ENCODE measurements at regions not wholly inside any gene's neighbourhood (a gene's known extent, or its start where the extent isn't known, plus 50 kb on each side); places are given as distances from the start of the nearest gene placed in this dataset.

DNA sequence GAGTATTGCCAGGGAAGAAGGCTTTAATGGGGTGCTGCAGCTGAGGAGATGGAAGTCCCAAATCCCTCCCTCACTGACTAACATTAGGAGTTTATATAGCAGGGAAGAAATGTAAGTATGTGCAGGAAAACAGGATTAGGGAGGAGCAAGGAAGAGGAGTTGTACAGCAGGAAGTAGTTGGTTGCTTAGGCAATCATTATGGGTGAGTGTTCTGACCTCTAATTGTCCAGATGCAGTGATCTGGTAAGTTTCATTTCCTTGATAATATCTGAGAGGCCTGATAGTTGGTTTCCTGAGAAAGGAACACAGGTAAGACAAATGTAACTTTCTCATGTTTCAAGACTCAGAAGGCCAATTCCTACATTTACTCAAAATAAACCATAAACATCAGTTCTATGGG, 331.9 kb upstream of the GULP1 start:
- H3K27ac ChIP-seq (ENCODE audit: low read depth, low read length, severe bottlenecking): no peak overlapping the region
- no peaks in the 10 kb centered on the region for H3K9me3 ChIP-seq (ENCODE audit: control insufficient read depth, low read length)
- no peaks in the 10 kb centered on the region for H3K4me1 ChIP-seq (ENCODE audit: control insufficient read depth, insufficient read depth, low read length, poor library complexity, severe bottlenecking)
- no peaks in the 10 kb centered on the region for H3K36me3 ChIP-seq (ENCODE audit: control insufficient read depth, insufficient read depth, low read length)
- no peak overlapping the region for H3K4me3 ChIP-seq (ENCODE audit: extremely low read depth, insufficient read depth, low read length, poor library complexity, severe bottlenecking)

DNA sequence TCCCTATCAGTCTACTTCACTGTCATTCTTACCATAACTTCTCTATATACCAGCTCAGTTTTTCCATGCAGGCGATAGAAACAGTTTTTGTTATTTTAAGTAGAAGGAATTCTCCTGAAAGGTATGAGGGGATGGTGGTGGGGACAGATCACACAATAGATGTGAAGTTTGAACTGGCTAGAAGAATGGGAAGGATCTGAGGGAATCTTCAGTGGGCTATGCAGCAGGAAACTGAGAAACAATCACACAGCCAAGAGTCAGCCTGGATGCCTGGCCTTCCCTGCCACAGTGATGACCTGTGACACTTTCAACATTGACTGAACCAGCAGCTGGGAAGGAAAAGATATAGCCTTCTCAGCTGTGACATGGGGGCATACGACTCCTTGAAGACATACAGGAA, 329.1 kb upstream of the GULP1 start:
- Histone ChIP-seq H3K9me3 (ENCODE audit: control insufficient read depth, low read length) (no peaks in the 10 kb centered on the region), H3K36me3 (ENCODE audit: control insufficient read depth, insufficient read depth, low read length) (no peaks in the 10 kb centered on the region), H3K27ac (ENCODE audit: low read depth, low read length, severe bottlenecking) (no peak overlapping the region), H3K4me1 (ENCODE audit: control insufficient read depth, insufficient read depth, low read length, poor library complexity, severe bottlenecking) (no peaks in the 10 kb centered on the region), H3K4me3 (ENCODE audit: extremely low read depth, insufficient read depth, low read length, poor library complexity, severe bottlenecking) (no peak overlapping the region)
- WGBS, 2 experiments (ENCODE audit: insufficient coverage in 2 of 2): no CpG with 5 or more reads among the region's 2 CpGs

DNA sequence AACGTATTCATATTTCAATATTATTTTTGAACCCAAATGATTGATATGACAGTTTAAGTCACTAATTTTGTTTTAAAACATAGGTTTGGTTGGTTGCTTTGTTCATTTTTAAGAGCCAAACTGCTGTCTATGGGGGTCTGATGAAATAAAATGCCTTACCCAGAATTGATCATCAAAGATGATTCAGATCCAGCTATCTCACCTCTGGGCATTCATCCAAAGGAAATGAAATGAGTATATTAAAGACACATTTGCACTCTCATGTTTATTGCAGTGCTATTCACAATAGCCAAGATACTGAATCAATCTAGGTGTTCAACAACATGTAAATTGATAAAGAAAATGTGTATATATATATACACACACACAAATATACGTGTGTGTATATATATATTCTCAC, 326.9 kb upstream of the GULP1 start:
- Histone ChIP-seq H3K27ac (ENCODE audit: low read depth, low read length, severe bottlenecking) (no peak overlapping the region), H3K4me1 (ENCODE audit: control insufficient read depth, insufficient read depth, low read length, poor library complexity, severe bottlenecking) (no peaks in the 10 kb centered on the region), H3K9me3 (ENCODE audit: control insufficient read depth, low read length) (no peaks in the 10 kb centered on the region), H3K4me3 (ENCODE audit: extremely low read depth, insufficient read depth, low read length, poor library complexity, severe bottlenecking) (no peak overlapping the region), H3K36me3 (ENCODE audit: control insufficient read depth, insufficient read depth, low read length) (no peaks in the 10 kb centered on the region)
- WGBS, 2 experiments (ENCODE audit: insufficient coverage in 2 of 2): no CpG with 5 or more reads among the region's 2 CpGs

DNA sequence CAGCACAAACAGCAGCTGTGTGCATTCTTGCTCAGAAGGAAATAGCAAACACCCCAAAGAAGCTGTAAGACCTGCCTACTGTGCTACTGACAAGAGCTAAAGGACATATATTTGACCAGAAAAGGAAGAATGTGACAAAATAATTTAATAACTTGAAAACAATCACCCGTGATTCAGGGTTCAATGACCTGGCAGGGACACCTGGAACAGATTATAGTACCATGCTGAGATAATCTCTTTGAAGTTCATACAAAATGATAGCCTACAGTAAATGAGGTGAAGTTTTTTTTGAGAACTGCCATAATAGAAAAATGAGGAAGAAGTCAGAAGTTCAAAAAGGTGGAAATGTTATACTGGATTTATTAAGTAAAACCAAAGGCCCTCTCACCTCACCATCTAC, 324.8 kb upstream of the GULP1 start:
- Histone ChIP-seq H3K4me1 (ENCODE audit: control insufficient read depth, insufficient read depth, low read length, poor library complexity, severe bottlenecking) (no peaks in the 10 kb centered on the region), H3K36me3 (ENCODE audit: control insufficient read depth, insufficient read depth, low read length) (no peaks in the 10 kb centered on the region), H3K27ac (ENCODE audit: low read depth, low read length, severe bottlenecking) (no peak overlapping the region), H3K9me3 (ENCODE audit: control insufficient read depth, low read length) (no peaks in the 10 kb centered on the region), H3K4me3 (ENCODE audit: extremely low read depth, insufficient read depth, low read length, poor library complexity, severe bottlenecking) (no peak overlapping the region)
- WGBS, 2 experiments (ENCODE audit: insufficient coverage in 2 of 2): no CpG with 5 or more reads among the region's 1 CpG

DNA sequence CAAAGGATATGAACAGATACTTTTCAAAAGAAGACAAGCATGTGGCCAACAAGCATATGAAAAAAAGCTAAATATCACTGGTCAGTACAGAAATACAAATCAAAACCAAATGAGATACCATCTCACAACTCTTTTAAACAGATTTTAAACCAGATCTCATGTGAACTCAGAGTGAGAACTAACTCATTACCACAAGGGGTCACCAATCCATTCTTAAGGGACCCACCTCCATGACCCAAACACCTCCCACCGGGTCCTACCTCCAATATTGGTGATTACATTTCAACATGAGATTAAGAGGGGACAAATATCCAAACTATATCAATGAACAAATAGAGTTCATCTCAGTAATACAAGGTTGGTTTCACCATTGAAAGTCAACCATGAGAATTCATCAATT, 319.8 kb upstream of the GULP1 start:
- WGBS, 2 experiments (ENCODE audit: insufficient coverage in 2 of 2): 83% methylated on average over 1 of the region's 1 CpG; no CpG with 5 or more reads in 1 of the 2 experiments

DNA sequence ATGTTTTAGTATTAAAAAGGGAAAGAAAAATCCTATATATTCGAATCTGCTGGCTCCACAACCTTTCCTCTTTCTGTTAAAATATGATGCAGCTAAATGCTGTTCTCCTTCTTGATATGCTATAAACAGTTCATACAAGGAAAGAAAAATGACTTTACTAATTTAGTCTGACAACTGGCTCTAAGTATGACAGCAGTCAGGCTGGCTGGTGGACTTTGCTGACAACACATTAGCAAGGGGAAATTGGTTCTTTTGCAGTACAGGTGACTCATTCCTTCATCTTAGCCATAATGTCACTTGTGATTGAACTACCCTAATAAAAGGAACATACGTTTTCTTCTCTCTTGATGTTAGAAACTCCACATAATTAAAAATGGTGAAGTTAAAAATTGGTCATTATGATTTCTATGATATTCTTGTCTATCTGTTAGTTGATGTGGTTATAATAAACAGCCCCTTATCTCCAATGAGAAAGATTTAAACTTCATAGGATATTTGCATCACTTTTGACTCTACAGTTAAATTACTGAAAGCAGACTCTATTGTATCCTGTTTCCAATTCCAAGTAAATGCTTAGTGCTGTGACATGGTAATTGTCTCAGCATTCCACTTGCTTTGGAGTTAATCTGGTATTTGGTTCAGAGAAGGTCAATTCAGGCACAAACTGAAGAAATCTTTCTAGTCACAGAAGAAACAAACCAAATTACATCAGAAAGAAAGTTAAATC, 315.3 kb upstream of the GULP1 start:
- no peaks in the 10 kb centered on the region for H3K9me3 ChIP-seq (ENCODE audit: control insufficient read depth, low read length)
- no CpG with 5 or more reads among the region's 2 CpGs for WGBS, 2 experiments (ENCODE audit: insufficient coverage in 2 of 2)
- H3K4me1 ChIP-seq (ENCODE audit: control insufficient read depth, insufficient read depth, low read length, poor library complexity, severe bottlenecking): peaks cover 6% of the 10 kb centered on the region
- H3K27ac ChIP-seq (ENCODE audit: low read depth, low read length, severe bottlenecking): no peak overlapping the region
- no peaks in the 10 kb centered on the region for H3K36me3 ChIP-seq (ENCODE audit: control insufficient read depth, insufficient read depth, low read length)
- H3K4me3 ChIP-seq (ENCODE audit: extremely low read depth, insufficient read depth, low read length, poor library complexity, severe bottlenecking): no peak overlapping the region

More for the DNA sequence above, 319.8 kb upstream of the GULP1 start:
- Histone ChIP-seq H3K36me3 (ENCODE audit: control insufficient read depth, insufficient read depth, low read length) (no peaks in the 10 kb centered on the region), H3K9me3 (ENCODE audit: control insufficient read depth, low read length) (no peaks in the 10 kb centered on the region), H3K4me1 (ENCODE audit: control insufficient read depth, insufficient read depth, low read length, poor library complexity, severe bottlenecking) (peaks cover 6% of the 10 kb centered on the region), H3K27ac (ENCODE audit: low read depth, low read length, severe bottlenecking) (no peak overlapping the region), H3K4me3 (ENCODE audit: extremely low read depth, insufficient read depth, low read length, poor library complexity, severe bottlenecking) (no peak overlapping the region)

DNA sequence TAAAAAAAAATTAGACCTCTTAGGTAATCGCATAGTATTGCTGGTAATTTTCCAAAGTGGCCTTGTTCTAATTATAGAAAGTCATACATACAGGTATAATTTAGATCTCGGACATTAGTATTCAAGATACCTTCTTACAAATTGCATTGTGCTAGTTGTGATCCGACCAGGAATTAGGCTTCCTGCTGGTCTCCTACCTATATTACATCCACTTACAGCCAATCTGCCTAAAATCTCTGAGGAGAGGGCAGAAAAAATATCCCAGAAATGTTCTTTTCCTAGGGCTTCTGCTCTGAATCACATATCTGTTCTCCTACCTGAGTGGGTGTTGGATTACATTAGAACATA, 314.7 kb upstream of the GULP1 start:
- no peak overlapping the region for H3K27ac ChIP-seq (ENCODE audit: low read depth, low read length, severe bottlenecking)

DNA sequence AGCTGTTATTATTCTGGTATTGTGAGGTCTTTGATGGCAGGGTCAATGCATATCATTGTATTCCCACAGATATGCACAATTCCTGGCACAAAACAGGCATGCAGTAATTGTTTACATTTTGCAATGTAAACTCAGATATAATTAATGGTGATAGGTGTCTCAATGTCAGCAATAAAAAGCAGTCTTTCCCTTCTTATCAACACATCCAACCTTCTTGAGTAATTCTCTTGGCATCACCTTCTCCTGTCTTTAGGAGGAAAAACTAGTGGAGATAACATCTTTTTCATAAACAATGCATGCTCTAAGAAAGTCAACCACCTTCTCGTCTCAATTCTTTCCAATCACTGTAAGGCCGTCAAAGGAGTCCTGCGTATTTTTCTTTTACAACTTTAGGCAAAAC, 313.3 kb upstream of the GULP1 start:
- no peaks in the 10 kb centered on the region for H3K9me3 ChIP-seq (ENCODE audit: control insufficient read depth, low read length)
- H3K27ac ChIP-seq (ENCODE audit: low read depth, low read length, severe bottlenecking): no peak overlapping the region
- H3K4me1 ChIP-seq (ENCODE audit: control insufficient read depth, insufficient read depth, low read length, poor library complexity, severe bottlenecking): peaks cover 6% of the 10 kb centered on the region
- 80% methylated on average over 1 of the region's 3 CpGs; no CpG with 5 or more reads in 1 of the 2 experiments for whole genome bisulfite sequencing, 2 experiments (ENCODE audit: insufficient coverage in 2 of 2)
- H3K36me3 ChIP-seq (ENCODE audit: control insufficient read depth, insufficient read depth, low read length): no peaks in the 10 kb centered on the region
- H3K4me3 ChIP-seq (ENCODE audit: extremely low read depth, insufficient read depth, low read length, poor library complexity, severe bottlenecking): no peak overlapping the region

More for the DNA sequence above, 314.7 kb upstream of the GULP1 start:
- WGBS, 2 experiments (ENCODE audit: insufficient coverage in 2 of 2): no CpG with 5 or more reads among the region's 3 CpGs
- no peaks in the 10 kb centered on the region for H3K9me3 ChIP-seq (ENCODE audit: control insufficient read depth, low read length)
- H3K4me3 ChIP-seq (ENCODE audit: extremely low read depth, insufficient read depth, low read length, poor library complexity, severe bottlenecking): no peak overlapping the region
- peaks cover 6% of the 10 kb centered on the region for H3K4me1 ChIP-seq (ENCODE audit: control insufficient read depth, insufficient read depth, low read length, poor library complexity, severe bottlenecking)
- H3K36me3 ChIP-seq (ENCODE audit: control insufficient read depth, insufficient read depth, low read length): no peaks in the 10 kb centered on the region

DNA sequence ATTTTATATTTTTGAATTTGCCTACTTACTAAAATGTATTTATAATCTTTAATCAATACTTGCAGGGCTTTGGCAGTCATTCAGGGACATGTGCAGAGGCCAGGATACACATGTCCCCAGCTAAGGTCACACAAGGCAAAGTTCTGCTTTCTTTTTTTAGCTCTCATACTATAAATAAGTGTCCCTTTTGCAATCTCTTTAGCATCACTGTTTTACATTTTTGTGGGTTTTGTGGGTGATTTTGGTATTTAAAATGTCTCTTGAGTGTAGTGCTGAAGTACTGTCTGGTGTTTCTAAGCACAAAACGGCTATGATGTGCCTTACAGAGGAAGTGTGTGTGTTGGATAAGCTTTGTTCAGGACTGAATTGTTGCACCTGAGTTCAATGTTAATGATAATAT, 309.0 kb upstream of the GULP1 start:
- peaks cover 14% of the 10 kb centered on the region for H3K4me1 ChIP-seq (ENCODE audit: control insufficient read depth, insufficient read depth, low read length, poor library complexity, severe bottlenecking)
- H3K36me3 ChIP-seq (ENCODE audit: control insufficient read depth, insufficient read depth, low read length): no peaks in the 10 kb centered on the region
- WGBS, 2 experiments (ENCODE audit: insufficient coverage in 2 of 2): no CpG with 5 or more reads among the region's 1 CpG
- H3K27ac ChIP-seq (ENCODE audit: low read depth, low read length, severe bottlenecking): no peak overlapping the region
- no peak overlapping the region for H3K4me3 ChIP-seq (ENCODE audit: extremely low read depth, insufficient read depth, low read length, poor library complexity, severe bottlenecking)
- no peaks in the 10 kb centered on the region for H3K9me3 ChIP-seq (ENCODE audit: control insufficient read depth, low read length)

DNA sequence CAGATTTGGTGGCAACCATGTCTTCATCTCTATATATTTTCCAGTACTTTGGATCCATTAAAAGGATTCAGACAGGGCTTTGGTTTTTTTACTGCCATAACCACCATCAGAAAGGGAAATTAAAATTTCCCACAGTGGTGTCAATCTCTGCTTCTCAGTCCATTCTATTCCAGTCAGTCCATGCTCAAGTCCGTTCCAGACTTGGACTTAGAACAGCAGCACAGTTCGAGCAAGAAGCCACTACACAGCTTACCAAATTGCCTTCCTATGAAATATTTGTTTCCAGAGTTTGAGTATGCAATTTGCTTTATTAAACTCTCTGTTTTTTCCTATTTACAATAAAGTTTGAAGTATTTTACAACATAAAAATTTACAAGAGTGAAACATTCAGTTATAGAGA, 306.5 kb upstream of the GULP1 start:
- peaks cover 14% of the 10 kb centered on the region for H3K4me1 ChIP-seq (ENCODE audit: control insufficient read depth, insufficient read depth, low read length, poor library complexity, severe bottlenecking)
- no peak overlapping the region for H3K27ac ChIP-seq (ENCODE audit: low read depth, low read length, severe bottlenecking)
- WGBS, 2 experiments (ENCODE audit: insufficient coverage in 2 of 2): no CpG with 5 or more reads among the region's 2 CpGs
- H3K36me3 ChIP-seq (ENCODE audit: control insufficient read depth, insufficient read depth, low read length): no peaks in the 10 kb centered on the region
- no peaks in the 10 kb centered on the region for H3K9me3 ChIP-seq (ENCODE audit: control insufficient read depth, low read length)
- no peak overlapping the region for H3K4me3 ChIP-seq (ENCODE audit: extremely low read depth, insufficient read depth, low read length, poor library complexity, severe bottlenecking)

DNA sequence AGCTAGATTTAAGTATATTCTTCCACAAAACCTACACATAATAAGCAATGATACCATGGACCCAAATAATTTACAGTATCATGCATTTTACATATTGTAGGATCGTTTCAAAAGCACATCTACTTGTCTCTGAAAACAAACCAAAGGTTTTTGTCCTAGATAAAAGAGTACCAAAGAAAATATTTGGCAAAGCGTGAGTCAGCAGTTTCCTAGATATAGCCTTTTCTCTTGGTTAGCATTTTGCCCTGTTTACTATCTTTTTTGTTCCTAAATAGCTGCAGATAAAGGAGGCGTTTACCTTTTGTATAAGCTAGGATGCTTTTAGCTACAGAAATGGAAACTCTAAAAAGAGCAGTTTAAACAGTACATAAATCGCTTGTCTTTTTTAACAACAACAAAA, 305.8 kb upstream of the GULP1 start:
- 41 to 80% methylated on average over 1 to 2 of the region's 4 CpGs for WGBS, 2 experiments (ENCODE audit: insufficient coverage in 2 of 2)
- no peaks in the 10 kb centered on the region for H3K9me3 ChIP-seq (ENCODE audit: control insufficient read depth, low read length)
- H3K27ac ChIP-seq (ENCODE audit: low read depth, low read length, severe bottlenecking): no peak overlapping the region

More for the DNA sequence above, 305.8 kb upstream of the GULP1 start:
- H3K36me3 ChIP-seq (ENCODE audit: control insufficient read depth, insufficient read depth, low read length): no peaks in the 10 kb centered on the region
- H3K4me1 ChIP-seq (ENCODE audit: control insufficient read depth, insufficient read depth, low read length, poor library complexity, severe bottlenecking): peaks cover 14% of the 10 kb centered on the region
- H3K4me3 ChIP-seq (ENCODE audit: extremely low read depth, insufficient read depth, low read length, poor library complexity, severe bottlenecking): no peak overlapping the region

Data from mesodermal cell (in vitro differentiated cells).